ENCODE measurements at regions not wholly inside any gene's neighbourhood (a gene's known extent, or its start where the extent isn't known, plus 50 kb on each side); places are given as distances from the start of the nearest gene placed in this dataset.

- TF ChIP-seq CTCF (IDR thresholded peaks at IDR 0.05; ENCODE audit: low read depth, low read length) = no peak
- H3K4me3 ChIP-seq (replicated peaks in 1 of 2; ENCODE audit: low read depth in 2 of 2, low read length in 2 of 2) = no peak overlapping the region
- DNase-seq (ENCODE audit: low read depth in 2 of 2) = no peak
Measured at GRCh38 chr2:172287190-172287589, 140.2 kb upstream of the ITGA6 start.

- TF ChIP-seq CTCF (IDR thresholded peaks at IDR 0.05; ENCODE audit: low read depth, low read length) = no peak
- no peak for DNase-seq (ENCODE audit: low read depth in 2 of 2)
Measured at GRCh38 chr2:172287605-172288315, 139.6 kb upstream of the ITGA6 start.

GRCh38 chr2:172288603-172289002, 138.8 kb upstream of the ITGA6 start:
- DNase-seq (ENCODE audit: low read depth in 2 of 2) = peak in 1 of 2 donors; percentile 19
- no peak overlapping the region for H3K4me3 ChIP-seq (replicated peaks in 1 of 2; ENCODE audit: low read depth in 2 of 2, low read length in 2 of 2)
- no peak for TF ChIP-seq CTCF (IDR thresholded peaks at IDR 0.05; ENCODE audit: low read depth, low read length)

More at GRCh38 chr2:172287605-172288315, 139.6 kb upstream of the ITGA6 start:
- no peak overlapping the region for H3K4me3 ChIP-seq (replicated peaks in 1 of 2; ENCODE audit: low read depth in 2 of 2, low read length in 2 of 2)

- DNase-seq (ENCODE audit: low read depth in 2 of 2) = peak; percentile 66 to 80
- TF ChIP-seq CTCF (IDR thresholded peaks at IDR 0.05; ENCODE audit: low read depth, low read length) = no peak
- no peak overlapping the region for H3K4me3 ChIP-seq (replicated peaks in 1 of 2; ENCODE audit: low read depth in 2 of 2, low read length in 2 of 2)
Measured at GRCh38 chr2:172293952-172294351, 133.4 kb upstream of the ITGA6 start.

- no peak for DNase-seq (ENCODE audit: low read depth in 2 of 2)
- H3K4me3 ChIP-seq (replicated peaks in 1 of 2; ENCODE audit: low read depth in 2 of 2, low read length in 2 of 2) = no peak overlapping the region
- TF ChIP-seq CTCF (IDR thresholded peaks at IDR 0.05; ENCODE audit: low read depth, low read length) = no peak
Measured at GRCh38 chr2:172294983-172295382, 132.4 kb upstream of the ITGA6 start.

- DNase-seq (ENCODE audit: low read depth in 2 of 2) = no peak
- no peak overlapping the region for H3K4me3 ChIP-seq (replicated peaks in 1 of 2; ENCODE audit: low read depth in 2 of 2, low read length in 2 of 2)
- TF ChIP-seq CTCF (IDR thresholded peaks at IDR 0.05; ENCODE audit: low read depth, low read length) = no peak
Measured at GRCh38 chr2:172295677-172296076, 131.7 kb upstream of the ITGA6 start.
